Right ventricle myocardium superior (tissue), 1 donor: ENCODE measurements at regions not wholly inside any gene's neighbourhood (a gene's known extent, or its start where the extent isn't known, plus 50 kb on each side); places are given as distances from the start of the nearest gene placed in this dataset.
"Not testable (repeated sequence)": the region's sequence is repeated elsewhere in the genome, so short reads cannot be mapped to it uniquely, and the experiment has no call there.

ENCODE experiments used
- ATAC-seq: fragments of 200-7000 bp; cut with Tn5 transposase; one replicate; pipeline ENCODE4 v1.9.1; 2020; ENCODE audit warnings: mild to moderate bottlenecking; ENCODE audit not compliant: poor library complexity
- DNase-seq: peaks from one replicate; pipeline ENCODE4 v3.0.0-alpha.2; 2020
- intact Hi-C: fragments of 100-400 bp; cut with DNase I; formaldehyde crosslinking; loops from one replicate; pipeline ENCODE4 v1.11.2; 2022
- donor health status: DM: no; HTN: yes; CAD: no; lungs with severe emphysema.

DNA sequence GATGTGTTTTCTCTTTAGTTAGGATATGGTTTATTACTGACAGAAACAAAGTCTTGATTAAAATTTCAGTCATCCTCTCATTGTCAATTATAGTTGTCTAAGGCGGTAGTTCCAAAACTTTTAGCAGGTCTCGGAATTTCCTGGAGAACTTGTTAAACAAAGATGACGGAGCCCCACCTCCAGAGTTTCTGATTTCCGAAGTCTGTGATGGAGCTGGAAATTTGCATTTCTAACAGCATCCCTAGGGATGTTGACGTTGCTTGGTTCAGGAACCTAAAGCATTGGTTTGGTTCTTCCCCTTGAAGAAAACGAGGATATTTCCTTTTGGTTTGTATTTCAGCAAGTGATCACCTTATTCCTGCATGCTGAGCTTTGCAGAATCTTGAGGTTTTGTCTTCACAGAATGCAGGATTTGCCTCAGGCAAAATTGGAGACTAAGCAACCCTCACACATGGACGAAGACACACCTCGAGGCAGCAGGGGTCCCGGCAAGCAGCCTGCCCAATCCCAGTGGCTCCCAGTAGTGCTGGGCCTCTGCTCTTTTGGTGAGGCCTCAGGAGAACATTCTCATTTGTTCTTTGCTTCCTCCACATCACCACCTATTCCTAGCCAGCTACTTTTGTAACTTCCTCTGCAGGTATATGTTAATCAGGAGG, 187.1 kb upstream of the PHACTR1 start:
- intact Hi-C loops: no loop called here
- ATAC-seq: no peak
- no peak for DNase-seq

DNA sequence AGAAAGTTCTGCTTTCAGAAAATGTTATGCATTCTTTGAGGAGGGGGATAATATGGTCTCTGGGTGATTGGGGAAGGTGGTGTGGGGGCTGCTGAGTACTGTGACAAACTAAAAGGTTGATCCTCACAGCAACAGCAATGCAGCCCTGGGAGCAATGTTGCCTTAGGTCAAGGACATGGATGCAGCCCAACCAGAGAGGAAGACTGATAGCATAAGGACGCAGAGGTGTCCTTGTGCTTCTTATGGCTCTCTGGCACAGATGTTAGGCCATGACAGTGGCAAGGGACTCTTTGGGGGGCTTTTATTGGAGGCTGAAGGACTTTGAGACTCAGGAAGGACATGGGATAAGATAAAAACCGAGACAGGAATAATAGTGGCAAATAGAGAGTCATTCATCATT, 186.2 kb upstream of the PHACTR1 start:
- no peak for DNase-seq
- intact Hi-C loops: no loop called here
- ATAC-seq: peak; percentile 55

DNA sequence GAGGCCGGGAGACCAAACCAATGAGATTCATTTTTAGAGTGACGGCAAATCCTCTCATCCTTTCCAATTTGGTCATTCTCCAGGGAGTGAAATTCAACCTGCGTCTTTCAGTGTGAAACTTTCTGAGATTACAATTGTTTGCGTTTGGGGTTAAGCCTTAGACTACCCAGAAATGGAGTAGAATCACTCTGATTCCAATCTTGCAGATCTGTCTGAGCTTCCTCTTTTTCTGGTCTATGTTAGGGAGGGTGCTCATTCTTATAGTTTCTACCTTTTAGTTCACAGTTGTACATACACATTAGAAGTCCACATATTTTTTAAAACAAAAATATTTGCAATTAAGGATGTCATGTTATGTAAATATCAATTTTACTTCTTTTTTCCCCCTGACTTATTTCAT, 183.0 kb upstream of the PHACTR1 start:
- ATAC-seq (no peak), DNase-seq (no peak)
- intact Hi-C loops: no loop called here

GRCh38 chr6:12534069-12534853, 182.3 kb upstream of the PHACTR1 start:
- no peak for ATAC-seq
- intact Hi-C loops: no loop called here
- no peak for DNase-seq

DNA sequence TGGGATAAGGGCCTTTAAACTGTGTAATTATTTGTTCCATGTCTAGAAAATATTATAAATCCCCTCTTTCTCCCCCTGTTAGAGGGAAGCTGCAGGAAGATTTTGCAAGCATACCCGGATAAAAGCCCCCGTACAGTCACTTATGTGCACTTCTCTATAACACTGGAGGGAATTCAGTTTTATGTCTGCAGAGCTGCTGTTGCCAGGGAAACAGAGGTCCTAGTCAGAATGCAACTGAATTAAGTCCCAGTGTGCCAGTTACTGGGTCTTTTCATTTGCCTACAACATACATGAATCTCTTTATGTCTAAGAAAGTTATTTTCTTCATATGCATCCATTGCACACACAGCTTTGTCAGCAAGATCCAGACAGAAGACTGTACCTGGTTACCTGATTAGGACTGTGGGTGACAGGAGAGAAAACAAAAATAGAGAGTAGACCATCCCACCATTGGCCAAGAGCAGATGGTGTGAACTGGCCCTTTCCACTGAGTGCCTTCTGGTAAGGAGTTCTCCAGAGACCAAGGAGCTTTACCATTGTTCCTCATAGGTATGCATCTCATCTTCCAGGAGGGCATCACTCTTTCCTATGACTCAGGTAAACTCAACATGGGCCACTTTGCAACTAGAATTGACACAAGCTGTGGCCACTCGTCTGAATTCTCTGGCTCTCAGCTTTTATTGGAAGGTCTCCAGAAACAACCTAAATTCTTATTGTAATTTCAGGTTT, 180.8 kb upstream of the PHACTR1 start:
- intact Hi-C loops: no loop called here
- ATAC-seq (no peak), DNase-seq (no peak)

- ATAC-seq (no peak), DNase-seq (no peak)
- intact Hi-C loops: no loop called here
Measured at GRCh38 chr6:12536416-12536815, 180.2 kb upstream of the PHACTR1 start.

DNA sequence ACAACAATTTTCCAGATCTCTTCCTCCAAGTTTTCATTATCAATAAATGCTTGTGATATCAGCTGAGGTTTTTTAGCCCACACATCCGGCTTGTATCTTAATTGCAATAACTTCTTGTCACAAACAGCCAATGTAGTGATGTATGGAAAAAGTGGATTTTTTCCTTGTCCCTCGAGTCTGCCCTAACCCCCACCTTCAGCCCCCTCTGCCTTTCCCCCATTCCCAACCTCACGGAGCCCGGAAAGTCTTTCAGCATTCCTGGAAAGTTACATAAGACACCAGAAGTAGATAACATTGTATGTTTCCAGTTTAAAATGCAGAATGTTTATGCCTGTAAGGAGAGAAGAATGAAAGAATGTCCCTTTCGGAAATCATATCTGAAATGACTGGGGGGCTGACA, 179.2 kb upstream of the PHACTR1 start:
- intact Hi-C loops: no loop called here
- ATAC-seq (no peak), DNase-seq (no peak)

DNA sequence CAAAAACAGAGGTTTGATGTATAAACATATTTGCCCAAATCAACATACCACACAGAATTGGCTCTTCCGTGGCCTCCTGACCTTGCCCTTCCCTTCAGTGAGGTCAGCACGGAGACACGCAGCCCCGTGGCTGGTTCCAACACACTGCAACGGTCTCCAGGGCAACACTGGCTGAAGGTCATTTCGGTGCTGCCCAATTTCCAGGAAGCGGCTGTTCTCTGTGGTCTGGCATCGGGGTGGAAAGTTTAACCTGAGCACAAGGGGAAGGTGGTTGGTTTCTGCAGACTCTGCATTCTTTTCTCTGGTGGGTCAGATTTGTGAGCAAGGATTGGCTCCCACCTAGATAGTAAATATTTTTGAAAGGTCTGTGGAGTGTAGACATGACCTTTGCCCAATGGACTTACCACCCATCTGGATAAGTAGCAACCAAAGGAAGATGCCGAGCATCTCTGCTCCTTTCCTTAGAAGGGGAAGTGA, 177.6 kb upstream of the PHACTR1 start:
- ATAC-seq: peak; percentile 71
- peak; percentile 52 for DNase-seq
- intact Hi-C loops: no loop called here

DNA sequence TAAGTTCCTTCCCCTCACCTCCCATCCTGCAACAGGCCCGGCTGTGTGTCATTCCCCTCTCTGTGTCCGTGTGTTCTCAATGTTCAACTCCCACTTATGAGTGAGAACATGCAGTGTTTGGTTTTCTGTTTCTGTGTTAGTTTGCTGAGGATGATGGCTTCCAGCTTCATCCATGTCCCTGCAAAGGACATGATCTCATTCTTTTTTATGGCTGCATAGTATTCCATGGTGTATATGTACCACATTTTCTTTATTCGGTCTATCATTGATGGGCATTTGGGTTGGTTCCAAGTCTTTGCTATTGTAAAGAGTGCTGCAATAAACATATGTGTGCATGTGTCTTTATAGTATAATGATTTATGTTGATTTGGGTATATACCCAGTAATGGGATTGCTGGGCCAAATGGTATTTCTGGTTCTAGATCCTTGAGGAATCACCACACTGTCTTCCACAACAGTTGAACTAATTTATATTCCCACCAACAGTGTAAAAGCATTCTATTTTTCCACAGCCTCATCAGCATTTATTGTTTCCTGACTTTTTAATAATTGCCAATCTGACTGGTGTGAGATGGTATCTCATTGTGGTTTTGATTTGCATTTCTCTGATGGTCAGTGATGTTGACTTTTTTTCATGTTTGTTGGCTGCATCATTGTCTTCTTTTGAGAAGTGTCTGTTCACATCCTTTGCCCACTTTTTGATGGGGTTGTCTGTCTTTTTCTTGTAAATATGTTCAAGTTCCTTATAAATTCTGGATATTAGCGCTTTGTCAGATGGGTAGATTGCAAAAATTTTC, 174.1 kb upstream of the PHACTR1 start:
- intact Hi-C loops, ATAC-seq, DNase-seq: not testable (repeated sequence)

GRCh38 chr6:12543953-12544352, 172.6 kb upstream of the PHACTR1 start:
- no peak for ATAC-seq
- no peak for DNase-seq
- intact Hi-C loops: no loop called here

DNA sequence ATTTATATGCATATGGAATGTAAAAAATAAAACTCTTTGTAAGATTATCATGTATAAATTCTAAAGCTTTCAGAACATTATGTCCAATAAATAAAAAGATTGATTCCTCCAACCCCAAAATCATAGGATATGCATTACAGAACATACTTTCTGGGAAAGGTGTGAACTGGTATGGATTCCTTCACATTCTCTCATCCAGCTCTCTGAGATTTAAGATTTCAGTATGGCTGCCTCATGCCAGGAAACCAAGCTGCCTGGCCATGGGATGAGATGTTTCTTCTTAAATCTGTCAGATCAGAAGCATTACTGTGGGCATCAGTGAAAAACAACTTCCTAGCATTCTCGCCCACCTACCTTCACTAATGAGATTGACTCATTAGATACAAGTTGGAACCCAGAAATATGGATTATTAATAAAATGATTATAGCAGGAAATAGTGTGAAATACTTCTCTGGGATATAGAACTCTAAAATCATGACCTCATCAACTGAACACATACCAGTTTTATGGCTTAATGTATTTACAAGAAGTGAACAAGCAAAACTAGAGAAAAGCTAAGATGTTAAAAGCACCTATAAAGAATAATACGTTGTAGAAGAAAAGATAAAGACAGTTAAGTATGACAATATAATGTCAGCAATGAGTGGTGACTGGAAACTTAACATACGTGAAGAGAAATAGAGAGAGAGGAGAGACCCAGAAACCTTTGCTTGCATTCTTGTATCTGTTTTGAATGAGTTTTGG, 171.6 kb upstream of the PHACTR1 start:
- ATAC-seq (no peak), DNase-seq (no peak)
- intact Hi-C loops: no loop called here

DNA sequence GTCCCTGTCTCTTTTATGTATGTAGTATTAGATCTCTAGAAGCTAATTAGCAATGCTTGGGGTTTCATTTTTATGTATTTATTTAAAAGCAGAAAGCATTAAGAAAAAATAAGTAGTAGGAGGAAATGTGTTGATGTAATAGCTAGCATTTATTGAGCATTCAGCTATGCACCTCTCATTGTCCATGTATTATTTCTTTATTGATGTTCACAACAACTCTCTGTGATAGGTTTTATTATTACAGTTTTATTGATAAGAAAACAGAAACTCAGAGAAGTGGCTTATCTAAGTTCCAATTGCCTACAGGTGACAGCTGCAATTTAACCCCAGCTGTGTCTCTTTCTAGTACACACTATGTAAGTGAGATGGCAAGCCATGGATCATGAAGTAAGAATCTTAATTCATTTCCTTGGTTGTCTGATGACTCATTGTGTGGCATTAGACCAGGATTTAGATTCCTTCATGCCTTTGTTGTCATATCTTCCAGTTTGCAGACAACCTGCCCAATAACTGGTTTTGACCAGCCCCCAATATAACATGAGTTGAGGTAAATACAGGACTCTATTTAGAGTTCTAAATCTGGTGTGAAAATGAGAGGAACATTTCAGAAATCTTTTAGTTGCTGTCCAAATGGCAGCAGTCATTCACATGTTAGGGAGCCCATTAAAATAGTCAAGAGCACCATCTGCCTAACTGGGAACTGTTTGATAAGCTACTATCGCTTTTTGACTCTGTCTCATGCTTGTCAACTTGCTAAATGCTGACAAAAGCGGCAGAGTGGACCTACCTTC, 170.8 kb upstream of the PHACTR1 start:
- intact Hi-C loops: no loop called here
- DNase-seq (no peak), ATAC-seq (peak; percentile 52)

DNA sequence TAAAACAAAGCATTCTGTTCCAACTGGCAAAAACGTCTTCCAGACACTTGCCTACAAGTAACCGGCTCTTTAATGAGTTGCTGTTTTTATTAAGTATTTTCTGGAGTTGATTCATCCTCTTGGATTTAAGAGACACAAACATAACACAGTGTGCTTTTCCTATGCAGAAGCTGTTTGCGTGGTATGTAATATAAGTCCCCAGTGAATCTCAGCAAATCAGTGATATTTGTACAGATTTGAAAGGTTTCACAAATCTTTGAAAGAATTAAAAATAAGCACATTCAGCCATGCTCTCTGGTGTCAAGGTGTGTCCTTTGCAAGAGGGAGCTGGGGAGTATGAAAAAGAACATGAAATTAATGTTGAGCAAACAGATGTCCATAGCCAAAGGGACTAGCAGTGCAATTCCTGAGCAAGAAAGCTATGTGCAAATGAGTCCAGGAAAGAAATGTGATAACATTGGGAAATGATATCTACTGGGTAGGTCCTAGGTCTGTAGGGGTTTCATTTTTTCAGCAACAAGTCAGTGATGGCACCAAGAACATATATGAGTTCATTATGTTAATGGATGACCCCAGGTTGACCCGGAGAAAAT, 170.1 kb upstream of the PHACTR1 start:
- peak; percentile 67 for ATAC-seq
- DNase-seq: no peak
- intact Hi-C loops: no loop called here

DNA sequence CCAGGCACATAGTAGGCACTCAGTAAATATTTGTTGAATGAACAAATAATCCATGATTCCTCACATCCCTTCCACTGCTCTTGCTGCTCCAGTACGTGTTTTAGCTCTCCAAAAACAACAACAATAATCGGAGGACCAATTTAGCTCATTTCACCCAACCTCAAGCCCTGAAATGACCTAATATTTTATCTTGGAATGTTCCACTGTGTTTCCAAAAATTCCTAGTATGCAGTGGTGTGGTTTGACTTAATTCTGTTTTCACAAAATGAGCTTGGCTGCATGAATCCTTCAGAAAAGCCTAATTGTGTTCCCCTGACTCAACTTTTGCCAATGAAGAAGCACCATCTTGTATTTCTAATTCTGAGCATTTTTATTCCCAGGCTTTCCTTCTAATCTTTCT, 168.0 kb upstream of the PHACTR1 start:
- DNase-seq: no peak
- peak; percentile 72 for ATAC-seq
- intact Hi-C loops: no loop called here

DNA sequence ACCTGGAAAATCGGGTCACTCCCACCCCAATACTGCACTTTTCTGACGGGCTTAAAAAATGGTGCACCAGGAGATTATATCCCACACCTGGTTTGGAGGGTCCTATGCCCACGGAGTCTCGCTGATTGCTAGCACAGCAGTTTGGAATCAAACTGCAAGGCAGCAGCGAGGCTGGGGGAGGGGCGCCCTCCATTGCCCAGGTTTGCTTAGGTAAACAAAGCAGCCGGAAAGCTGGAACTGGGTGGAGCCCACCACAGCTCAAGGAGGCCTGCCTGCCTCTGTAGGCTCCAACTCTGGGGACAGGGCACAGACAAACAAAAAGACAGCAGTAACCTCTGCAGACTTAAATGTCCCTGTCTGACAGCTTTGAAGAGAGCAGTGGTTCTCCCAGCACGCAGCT, 167.1 kb upstream of the PHACTR1 start:
- ATAC-seq, intact Hi-C loops, DNase-seq: not testable (repeated sequence)

GRCh38 chr6:12554820-12555219, 161.7 kb upstream of the PHACTR1 start:
- intact Hi-C loops, DNase-seq: not testable (repeated sequence)

GRCh38 chr6:12555267-12555666, 161.3 kb upstream of the PHACTR1 start:
- intact Hi-C loops: no loop called here
- ATAC-seq (no peak), DNase-seq (no peak)

More at GRCh38 chr6:12554820-12555219, 161.7 kb upstream of the PHACTR1 start:
- not testable (repeated sequence) for ATAC-seq
